H1 (cell line): ENCODE measurements at regions not wholly inside any gene's neighbourhood (a gene's known extent, or its start where the extent isn't known, plus 50 kb on each side); places are given as distances from the start of the nearest gene placed in this dataset.

Experiments used
- SP1 ChIP-seq: IDR thresholded peaks from 2 replicates; pipeline ENCODE4 v1.6.1; 2011; ENCODE audit warnings: low read depth, low read length
- TF ChIP-seq, protein P1 (sequence below): fragments of 300-600 bp; sonication (generic); IDR thresholded peaks from 2 replicates; pipeline ENCODE4 v1.7.1; 2012; ENCODE audit warnings: low read length, moderate library complexity, mild to moderate bottlenecking, inconsistent platforms; ENCODE audit not compliant: insufficient replicate concordance

DNA sequence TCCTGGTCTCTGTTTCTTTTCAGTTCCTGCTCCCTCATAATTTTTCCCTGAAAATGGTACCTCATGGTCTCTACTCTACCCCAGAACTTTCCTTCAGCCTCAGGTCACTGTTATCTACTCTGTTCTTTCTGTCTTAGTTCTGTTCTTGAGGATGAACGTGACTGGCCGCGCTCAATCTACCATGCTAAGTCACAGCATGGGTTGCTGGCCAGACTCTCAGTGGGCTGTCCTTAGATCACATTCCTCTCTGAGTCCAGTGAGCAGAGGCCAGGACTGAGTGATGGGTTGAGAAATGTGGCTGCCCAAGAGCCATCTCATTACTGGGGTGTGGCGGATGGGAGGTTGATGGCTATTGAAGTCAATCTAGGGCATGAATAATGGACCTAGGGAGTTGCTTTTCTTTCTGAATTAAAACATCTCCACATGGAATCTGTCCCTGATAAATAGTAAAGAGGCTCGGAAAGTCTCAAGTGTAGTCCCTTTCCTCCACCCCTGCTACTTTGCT is 164.0 kb upstream of the DTNBP1 start (continued):
- TF ChIP-seq, protein P1, sequence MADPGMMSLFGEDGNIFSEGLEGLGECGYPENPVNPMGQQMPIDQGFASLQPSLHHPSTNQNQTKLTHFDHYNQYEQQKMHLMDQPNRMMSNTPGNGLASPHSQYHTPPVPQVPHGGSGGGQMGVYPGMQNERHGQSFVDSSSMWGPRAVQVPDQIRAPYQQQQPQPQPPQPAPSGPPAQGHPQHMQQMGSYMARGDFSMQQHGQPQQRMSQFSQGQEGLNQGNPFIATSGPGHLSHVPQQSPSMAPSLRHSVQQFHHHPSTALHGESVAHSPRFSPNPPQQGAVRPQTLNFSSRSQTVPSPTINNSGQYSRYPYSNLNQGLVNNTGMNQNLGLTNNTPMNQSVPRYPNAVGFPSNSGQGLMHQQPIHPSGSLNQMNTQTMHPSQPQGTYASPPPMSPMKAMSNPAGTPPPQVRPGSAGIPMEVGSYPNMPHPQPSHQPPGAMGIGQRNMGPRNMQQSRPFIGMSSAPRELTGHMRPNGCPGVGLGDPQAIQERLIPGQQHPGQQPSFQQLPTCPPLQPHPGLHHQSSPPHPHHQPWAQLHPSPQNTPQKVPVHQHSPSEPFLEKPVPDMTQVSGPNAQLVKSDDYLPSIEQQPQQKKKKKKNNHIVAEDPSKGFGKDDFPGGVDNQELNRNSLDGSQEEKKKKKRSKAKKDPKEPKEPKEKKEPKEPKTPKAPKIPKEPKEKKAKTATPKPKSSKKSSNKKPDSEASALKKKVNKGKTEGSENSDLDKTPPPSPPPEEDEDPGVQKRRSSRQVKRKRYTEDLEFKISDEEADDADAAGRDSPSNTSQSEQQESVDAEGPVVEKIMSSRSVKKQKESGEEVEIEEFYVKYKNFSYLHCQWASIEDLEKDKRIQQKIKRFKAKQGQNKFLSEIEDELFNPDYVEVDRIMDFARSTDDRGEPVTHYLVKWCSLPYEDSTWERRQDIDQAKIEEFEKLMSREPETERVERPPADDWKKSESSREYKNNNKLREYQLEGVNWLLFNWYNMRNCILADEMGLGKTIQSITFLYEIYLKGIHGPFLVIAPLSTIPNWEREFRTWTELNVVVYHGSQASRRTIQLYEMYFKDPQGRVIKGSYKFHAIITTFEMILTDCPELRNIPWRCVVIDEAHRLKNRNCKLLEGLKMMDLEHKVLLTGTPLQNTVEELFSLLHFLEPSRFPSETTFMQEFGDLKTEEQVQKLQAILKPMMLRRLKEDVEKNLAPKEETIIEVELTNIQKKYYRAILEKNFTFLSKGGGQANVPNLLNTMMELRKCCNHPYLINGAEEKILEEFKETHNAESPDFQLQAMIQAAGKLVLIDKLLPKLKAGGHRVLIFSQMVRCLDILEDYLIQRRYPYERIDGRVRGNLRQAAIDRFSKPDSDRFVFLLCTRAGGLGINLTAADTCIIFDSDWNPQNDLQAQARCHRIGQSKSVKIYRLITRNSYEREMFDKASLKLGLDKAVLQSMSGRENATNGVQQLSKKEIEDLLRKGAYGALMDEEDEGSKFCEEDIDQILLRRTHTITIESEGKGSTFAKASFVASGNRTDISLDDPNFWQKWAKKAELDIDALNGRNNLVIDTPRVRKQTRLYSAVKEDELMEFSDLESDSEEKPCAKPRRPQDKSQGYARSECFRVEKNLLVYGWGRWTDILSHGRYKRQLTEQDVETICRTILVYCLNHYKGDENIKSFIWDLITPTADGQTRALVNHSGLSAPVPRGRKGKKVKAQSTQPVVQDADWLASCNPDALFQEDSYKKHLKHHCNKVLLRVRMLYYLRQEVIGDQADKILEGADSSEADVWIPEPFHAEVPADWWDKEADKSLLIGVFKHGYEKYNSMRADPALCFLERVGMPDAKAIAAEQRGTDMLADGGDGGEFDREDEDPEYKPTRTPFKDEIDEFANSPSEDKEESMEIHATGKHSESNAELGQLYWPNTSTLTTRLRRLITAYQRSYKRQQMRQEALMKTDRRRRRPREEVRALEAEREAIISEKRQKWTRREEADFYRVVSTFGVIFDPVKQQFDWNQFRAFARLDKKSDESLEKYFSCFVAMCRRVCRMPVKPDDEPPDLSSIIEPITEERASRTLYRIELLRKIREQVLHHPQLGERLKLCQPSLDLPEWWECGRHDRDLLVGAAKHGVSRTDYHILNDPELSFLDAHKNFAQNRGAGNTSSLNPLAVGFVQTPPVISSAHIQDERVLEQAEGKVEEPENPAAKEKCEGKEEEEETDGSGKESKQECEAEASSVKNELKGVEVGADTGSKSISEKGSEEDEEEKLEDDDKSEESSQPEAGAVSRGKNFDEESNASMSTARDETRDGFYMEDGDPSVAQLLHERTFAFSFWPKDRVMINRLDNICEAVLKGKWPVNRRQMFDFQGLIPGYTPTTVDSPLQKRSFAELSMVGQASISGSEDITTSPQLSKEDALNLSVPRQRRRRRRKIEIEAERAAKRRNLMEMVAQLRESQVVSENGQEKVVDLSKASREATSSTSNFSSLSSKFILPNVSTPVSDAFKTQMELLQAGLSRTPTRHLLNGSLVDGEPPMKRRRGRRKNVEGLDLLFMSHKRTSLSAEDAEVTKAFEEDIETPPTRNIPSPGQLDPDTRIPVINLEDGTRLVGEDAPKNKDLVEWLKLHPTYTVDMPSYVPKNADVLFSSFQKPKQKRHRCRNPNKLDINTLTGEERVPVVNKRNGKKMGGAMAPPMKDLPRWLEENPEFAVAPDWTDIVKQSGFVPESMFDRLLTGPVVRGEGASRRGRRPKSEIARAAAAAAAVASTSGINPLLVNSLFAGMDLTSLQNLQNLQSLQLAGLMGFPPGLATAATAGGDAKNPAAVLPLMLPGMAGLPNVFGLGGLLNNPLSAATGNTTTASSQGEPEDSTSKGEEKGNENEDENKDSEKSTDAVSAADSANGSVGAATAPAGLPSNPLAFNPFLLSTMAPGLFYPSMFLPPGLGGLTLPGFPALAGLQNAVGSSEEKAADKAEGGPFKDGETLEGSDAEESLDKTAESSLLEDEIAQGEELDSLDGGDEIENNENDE, result no peak
- no peak for TF ChIP-seq SP1
